Mesothelial cell of epicardium (in vitro differentiated cells): ENCODE measurements at regions not wholly inside any gene's neighbourhood (a gene's known extent, or its start where the extent isn't known, plus 50 kb on each side); places are given as distances from the start of the nearest gene placed in this dataset.

Experiments used
- DNase-seq, 2 experiments: peaks; one replicate each; pipeline ENCODE4 v3.0.0; 2021; ENCODE audit warnings: low spot score in 2 of 2; ENCODE audit not compliant: unreplicated experiment in 2 of 2
- H3K27ac Mint-ChIP-seq: 2 replicates; pipeline ENCODE4 v1.8.0; 2021; ENCODE audit warnings: mixed read lengths
- H3K27me3 Mint-ChIP-seq: 2 replicates; pipeline ENCODE4 v1.8.0; 2021; ENCODE audit warnings: low read depth, mixed read lengths
- H3K36me3 Mint-ChIP-seq: 2 replicates; pipeline ENCODE4 v1.8.0; 2021; ENCODE audit warnings: mixed read lengths
- H3K4me1 Mint-ChIP-seq: 2 replicates; pipeline ENCODE4 v1.8.0; 2021; ENCODE audit warnings: mixed read lengths
- H3K4me3 Mint-ChIP-seq: 2 replicates; pipeline ENCODE4 v1.8.0; 2021; ENCODE audit warnings: mild to moderate bottlenecking, moderate library complexity, mixed read lengths
- H3K9me3 Mint-ChIP-seq: 2 replicates; pipeline ENCODE4 v1.8.0; 2021; ENCODE audit warnings: mixed read lengths
- CTCF ChIP-seq: fragments of 200-600 bp; sonication (generic); IDR thresholded peaks from one replicate; pipeline ENCODE4 v1.5.0; 2021; ENCODE audit warnings: antibody characterized with exemption; ENCODE audit not compliant: unreplicated experiment

DNA sequence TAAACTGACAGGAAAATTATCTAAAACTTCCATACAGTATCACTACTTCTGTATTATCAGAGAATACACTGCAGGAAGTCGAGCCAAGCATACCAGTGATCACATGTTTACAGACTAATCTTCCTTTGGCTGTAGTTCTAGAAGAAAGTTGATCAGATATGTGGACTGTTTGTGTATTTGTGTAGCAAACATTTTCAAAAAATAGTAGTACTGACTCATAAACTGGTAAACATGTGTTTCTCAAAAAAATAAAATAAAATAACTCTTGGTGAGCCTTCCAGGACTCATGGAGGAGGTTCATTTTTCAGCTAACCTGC, 148.9 kb upstream of the SLC39A10 start:
- H3K4me1 Mint-ChIP-seq: no peaks in the 10 kb centered on the region

GRCh38 chr2:195507447-195508138, 149.4 kb upstream of the SLC39A10 start:
- Mint-ChIP-seq H3K4me1 (no peaks in the 10 kb centered on the region), H3K9me3 (peaks cover 10% of the 10 kb centered on the region), H3K36me3 (no peaks in the 10 kb centered on the region), H3K4me3 (no peak overlapping the region), H3K27ac (no peak overlapping the region), H3K27me3 (no peaks in the 10 kb centered on the region)
- TF ChIP-seq CTCF: no peak
- no peak for DNase-seq

More for the DNA sequence above, 148.9 kb upstream of the SLC39A10 start:
- Mint-ChIP-seq H3K9me3 (peaks cover 10% of the 10 kb centered on the region), H3K4me3 (no peak overlapping the region), H3K27me3 (no peaks in the 10 kb centered on the region), H3K27ac (no peak overlapping the region), H3K36me3 (no peaks in the 10 kb centered on the region)
- no peak for DNase-seq
- no peak for TF ChIP-seq CTCF

- no peak for TF ChIP-seq CTCF
These were observed 151.3 kb upstream of the SLC39A10 start for GRCh38 chr2:195505701-195506100.

DNA sequence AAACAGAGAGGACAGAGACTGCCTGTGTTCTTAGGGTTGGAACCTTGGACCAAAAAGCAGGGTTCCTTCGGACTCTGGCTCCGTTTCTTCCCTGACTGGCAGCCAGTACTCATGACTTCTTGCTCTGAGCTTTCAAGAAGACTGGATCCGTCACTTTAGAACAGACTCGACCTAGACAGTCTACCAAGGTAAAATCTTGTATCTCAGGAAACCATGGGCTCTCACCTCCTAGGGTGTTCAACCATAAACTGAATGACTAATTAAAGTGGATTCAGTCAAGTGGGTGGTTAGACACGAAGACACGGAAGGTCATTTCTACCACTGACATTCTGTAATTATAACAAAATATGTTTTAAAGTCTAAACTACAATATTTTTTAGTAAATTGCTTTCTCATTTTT, 153.8 kb upstream of the SLC39A10 start:
- Mint-ChIP-seq H3K4me1 (no peaks in the 10 kb centered on the region), H3K36me3 (no peaks in the 10 kb centered on the region), H3K27ac (no peak overlapping the region), H3K4me3 (no peak overlapping the region), H3K9me3 (peaks cover 10% of the 10 kb centered on the region), H3K27me3 (no peaks in the 10 kb centered on the region)
- DNase-seq: no peak
- no peak for TF ChIP-seq CTCF

More at GRCh38 chr2:195505701-195506100, 151.3 kb upstream of the SLC39A10 start:
- H3K4me3 Mint-ChIP-seq: no peak overlapping the region
- peaks cover 10% of the 10 kb centered on the region for H3K9me3 Mint-ChIP-seq
- H3K4me1 Mint-ChIP-seq: no peaks in the 10 kb centered on the region
- H3K27ac Mint-ChIP-seq: no peak overlapping the region
- no peaks in the 10 kb centered on the region for H3K27me3 Mint-ChIP-seq
- no peak for DNase-seq
- H3K36me3 Mint-ChIP-seq: no peaks in the 10 kb centered on the region

DNA sequence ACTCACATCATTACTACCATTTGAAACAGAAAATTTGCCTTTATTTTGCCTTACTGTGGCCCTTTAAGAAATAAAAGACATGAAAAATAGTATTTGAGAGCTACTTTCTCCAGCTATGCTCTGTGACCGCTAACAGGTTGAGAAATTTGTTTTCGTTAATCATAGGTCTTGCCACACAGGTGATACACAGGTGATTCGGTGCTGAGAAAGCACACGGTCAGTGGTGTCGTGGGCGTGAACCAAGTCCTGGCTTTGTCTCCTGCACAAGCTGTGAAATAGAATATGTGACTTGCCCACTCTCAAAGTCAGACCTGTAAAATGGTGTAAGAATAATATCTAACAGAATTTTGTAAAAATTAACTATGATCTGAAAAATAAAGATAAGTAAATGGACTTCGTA, 155.3 kb upstream of the SLC39A10 start:
- DNase-seq: no peak
- Mint-ChIP-seq H3K27me3 (no peaks in the 10 kb centered on the region), H3K9me3 (peaks cover 4% of the 10 kb centered on the region), H3K27ac (no peak overlapping the region), H3K36me3 (no peaks in the 10 kb centered on the region), H3K4me1 (no peaks in the 10 kb centered on the region), H3K4me3 (no peak overlapping the region)
- no peak for TF ChIP-seq CTCF

GRCh38 chr2:195500879-195501278, 156.1 kb upstream of the SLC39A10 start:
- Mint-ChIP-seq H3K4me3 (no peak overlapping the region), H3K27me3 (no peaks in the 10 kb centered on the region), H3K4me1 (peaks cover 3% of the 10 kb centered on the region), H3K27ac (no peak overlapping the region), H3K36me3 (no peaks in the 10 kb centered on the region), H3K9me3 (peaks cover 3% of the 10 kb centered on the region)
- no peak for TF ChIP-seq CTCF
- DNase-seq: no peak
